Loucy (cell line): ENCODE measurements at regions not wholly inside any gene's neighbourhood (a gene's known extent, or its start where the extent isn't known, plus 50 kb on each side); places are given as distances from the start of the nearest gene placed in this dataset.

ENCODE experiments used
- H2AFZ ChIP-seq: fragments of 200-600 bp; sonication (generic); 2 replicates; pipeline ENCODE4 v1.6.0; 2016; ENCODE audit warnings: antibody characterized with exemption, mild to moderate bottlenecking, low read length, moderate library complexity
- H3F3A ChIP-seq: fragments of 200-600 bp; 2 replicates; pipeline ENCODE4 v1.6.0; 2016; ENCODE audit warnings: antibody characterized with exemption, low read depth, mild to moderate bottlenecking
- H3K27me3 ChIP-seq: fragments of 200-600 bp; sonication (generic); 2 replicates; pipeline ENCODE4 v1.6.1; 2014; ENCODE audit warnings: low read length, mild to moderate bottlenecking; ENCODE audit not compliant: insufficient read depth, poor library complexity, severe bottlenecking
- H3K36me3 ChIP-seq: fragments of 200-600 bp; sonication (generic); 2 replicates; pipeline ENCODE4 v1.6.1; 2016; ENCODE audit warnings: low read length; ENCODE audit not compliant: insufficient read depth
- H3K4me1 ChIP-seq: fragments of 200-600 bp; sonication (generic); 2 replicates; pipeline ENCODE4 v1.5.1; 2014; ENCODE audit warnings: low read length, mild to moderate bottlenecking; ENCODE audit not compliant: insufficient read depth, poor library complexity, severe bottlenecking
- H3K4me2 ChIP-seq: fragments of 200-600 bp; sonication (generic); 2 replicates; pipeline ENCODE4 v1.6.0; 2014; ENCODE audit warnings: antibody characterized with exemption, low read length, low read depth, mild to moderate bottlenecking; ENCODE audit not compliant: poor library complexity, severe bottlenecking
- H3K4me3 ChIP-seq: fragments of 200-600 bp; sonication (generic); 2 replicates; pipeline ENCODE4 v1.5.1; 2014; ENCODE audit warnings: low read length, mild to moderate bottlenecking, mixed read lengths; ENCODE audit not compliant: poor library complexity, severe bottlenecking
- H3K79me2 ChIP-seq: fragments of 200-600 bp; sonication (generic); 2 replicates; pipeline ENCODE4 v1.6.1; 2014; ENCODE audit warnings: low read length; ENCODE audit not compliant: insufficient read depth
- H3K9ac ChIP-seq: fragments of 200-600 bp; sonication (generic); 2 replicates; pipeline ENCODE4 v1.6.0; 2014; ENCODE audit warnings: mild to moderate bottlenecking, low read depth, low read length, moderate library complexity; ENCODE audit not compliant: poor library complexity, severe bottlenecking
- H3K9me2 ChIP-seq: fragments of 200-600 bp; sonication (generic); replicated peaks from 2 replicates; pipeline ENCODE4 v1.6.1; 2016; ENCODE audit warnings: low read depth, low read length, mixed read lengths
- H3K9me3 ChIP-seq: fragments of 200-600 bp; sonication (generic); 2 replicates; pipeline ENCODE4 v1.6.1; 2014; ENCODE audit warnings: mild to moderate bottlenecking, antibody characterized with exemption, low read length, low read depth; ENCODE audit not compliant: insufficient read depth
- H4K20me1 ChIP-seq: fragments of 200-600 bp; sonication (generic); 2 replicates; pipeline ENCODE4 v1.6.0; 2014; ENCODE audit warnings: antibody characterized with exemption, low read length, mild to moderate bottlenecking; ENCODE audit not compliant: insufficient read depth, poor library complexity, severe bottlenecking
- CTCF ChIP-seq: fragments of 200-600 bp; sonication (generic); conservative IDR thresholded peaks from 2 replicates; pipeline ENCODE4 v1.5.1; 2014; ENCODE audit warnings: mild to moderate bottlenecking, antibody characterized with exemption, low read length
- EZH2phosphoT487 ChIP-seq: fragments of 200-600 bp; IDR thresholded peaks from 2 replicates; pipeline ENCODE4 v1.6.1; 2018; ENCODE audit warnings: antibody characterized with exemption, mild to moderate bottlenecking, moderate library complexity, borderline replicate concordance

- Histone ChIP-seq H3F3A (no peaks in the 10 kb centered on the region), H2AFZ (no peak overlapping the region), H3K4me2 (no peak overlapping the region), H3K9me3 (no peaks in the 10 kb centered on the region; the same call in 1 of the 2 replicates), H3K9me2 (no peaks in the 10 kb centered on the region), H3K9ac (no peak overlapping the region), H3K4me1 (no peaks in the 10 kb centered on the region), H4K20me1 (no peaks in the 10 kb centered on the region), H3K27me3 (no peaks in the 10 kb centered on the region), H3K79me2 (no peaks in the 10 kb centered on the region), H3K36me3 (no peaks in the 10 kb centered on the region), H3K4me3 (no peak overlapping the region)
- no peak for TF ChIP-seq CTCF
- TF ChIP-seq EZH2phosphoT487: no peak
These were observed 148.3 kb downstream of the C1orf94 start for GRCh38 chr1:34324879-34325440.

- H2AFZ ChIP-seq: no peak overlapping the region
- H3K79me2 ChIP-seq: no peaks in the 10 kb centered on the region
- H3K4me2 ChIP-seq: no peak overlapping the region
- TF ChIP-seq EZH2phosphoT487: no peak
- TF ChIP-seq CTCF: no peak
- H4K20me1 ChIP-seq: no peaks in the 10 kb centered on the region
- H3K9ac ChIP-seq: no peak overlapping the region
- H3F3A ChIP-seq: no peaks in the 10 kb centered on the region
- H3K27me3 ChIP-seq: no peaks in the 10 kb centered on the region
- H3K4me3 ChIP-seq: no peak overlapping the region
- peaks cover 3% of the 10 kb centered on the region; the same call in 1 of the 2 replicates for H3K9me3 ChIP-seq
- H3K9me2 ChIP-seq: no peaks in the 10 kb centered on the region
- H3K36me3 ChIP-seq: no peaks in the 10 kb centered on the region
- no peaks in the 10 kb centered on the region for H3K4me1 ChIP-seq
These were observed 151.6 kb downstream of the C1orf94 start for GRCh38 chr1:34328281-34328799.

GRCh38 chr1:34330061-34330460 is 153.4 kb downstream of the C1orf94 start:
- Histone ChIP-seq H3K9ac (no peak overlapping the region), H3K36me3 (no peaks in the 10 kb centered on the region), H3K27me3 (no peaks in the 10 kb centered on the region), H3K4me1 (no peaks in the 10 kb centered on the region), H3K4me3 (no peak overlapping the region), H4K20me1 (no peaks in the 10 kb centered on the region), H3K4me2 (no peak overlapping the region), H2AFZ (no peak overlapping the region), H3K9me2 (no peaks in the 10 kb centered on the region), H3F3A (no peaks in the 10 kb centered on the region), H3K79me2 (no peaks in the 10 kb centered on the region), H3K9me3 (peaks cover 3% of the 10 kb centered on the region; the same call in 1 of the 2 replicates)
- TF ChIP-seq EZH2phosphoT487 (no peak), CTCF (no peak)
